ENCODE measurements at regions not wholly inside any gene's neighbourhood (a gene's known extent, or its start where the extent isn't known, plus 50 kb on each side); places are given as distances from the start of the nearest gene placed in this dataset.

DNA sequence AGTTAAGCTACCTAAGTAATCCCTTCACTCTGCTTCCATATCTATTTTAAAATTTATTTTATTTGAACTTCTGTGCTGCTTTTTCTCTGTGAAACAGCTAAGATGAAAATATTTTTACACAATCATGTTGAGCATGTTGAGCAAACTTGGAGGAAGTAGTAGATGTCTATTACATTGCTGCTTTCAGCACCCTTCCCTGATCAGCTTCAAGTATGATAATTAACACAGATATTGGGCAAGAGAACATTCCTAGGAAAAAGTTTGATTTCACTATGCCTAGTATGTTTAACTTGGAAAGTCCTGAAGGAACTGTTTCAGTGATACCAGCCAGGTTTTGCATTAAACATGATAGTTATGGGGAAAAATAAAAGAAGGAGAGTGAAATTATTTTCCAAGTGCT lies 283.6 kb downstream of the ELAVL2 start:
- TF ChIP-seq, protein P1, sequence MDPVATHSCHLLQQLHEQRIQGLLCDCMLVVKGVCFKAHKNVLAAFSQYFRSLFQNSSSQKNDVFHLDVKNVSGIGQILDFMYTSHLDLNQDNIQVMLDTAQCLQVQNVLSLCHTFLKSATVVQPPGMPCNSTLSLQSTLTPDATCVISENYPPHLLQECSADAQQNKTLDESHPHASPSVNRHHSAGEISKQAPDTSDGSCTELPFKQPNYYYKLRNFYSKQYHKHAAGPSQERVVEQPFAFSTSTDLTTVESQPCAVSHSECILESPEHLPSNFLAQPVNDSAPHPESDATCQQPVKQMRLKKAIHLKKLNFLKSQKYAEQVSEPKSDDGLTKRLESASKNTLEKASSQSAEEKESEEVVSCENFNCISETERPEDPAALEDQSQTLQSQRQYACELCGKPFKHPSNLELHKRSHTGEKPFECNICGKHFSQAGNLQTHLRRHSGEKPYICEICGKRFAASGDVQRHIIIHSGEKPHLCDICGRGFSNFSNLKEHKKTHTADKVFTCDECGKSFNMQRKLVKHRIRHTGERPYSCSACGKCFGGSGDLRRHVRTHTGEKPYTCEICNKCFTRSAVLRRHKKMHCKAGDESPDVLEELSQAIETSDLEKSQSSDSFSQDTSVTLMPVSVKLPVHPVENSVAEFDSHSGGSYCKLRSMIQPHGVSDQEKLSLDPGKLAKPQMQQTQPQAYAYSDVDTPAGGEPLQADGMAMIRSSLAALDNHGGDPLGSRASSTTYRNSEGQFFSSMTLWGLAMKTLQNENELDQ (tag by site-specific recombination; IDR thresholded peaks at IDR 0.05; ENCODE audit: low read depth): no peak
- TF ChIP-seq, protein P2, sequence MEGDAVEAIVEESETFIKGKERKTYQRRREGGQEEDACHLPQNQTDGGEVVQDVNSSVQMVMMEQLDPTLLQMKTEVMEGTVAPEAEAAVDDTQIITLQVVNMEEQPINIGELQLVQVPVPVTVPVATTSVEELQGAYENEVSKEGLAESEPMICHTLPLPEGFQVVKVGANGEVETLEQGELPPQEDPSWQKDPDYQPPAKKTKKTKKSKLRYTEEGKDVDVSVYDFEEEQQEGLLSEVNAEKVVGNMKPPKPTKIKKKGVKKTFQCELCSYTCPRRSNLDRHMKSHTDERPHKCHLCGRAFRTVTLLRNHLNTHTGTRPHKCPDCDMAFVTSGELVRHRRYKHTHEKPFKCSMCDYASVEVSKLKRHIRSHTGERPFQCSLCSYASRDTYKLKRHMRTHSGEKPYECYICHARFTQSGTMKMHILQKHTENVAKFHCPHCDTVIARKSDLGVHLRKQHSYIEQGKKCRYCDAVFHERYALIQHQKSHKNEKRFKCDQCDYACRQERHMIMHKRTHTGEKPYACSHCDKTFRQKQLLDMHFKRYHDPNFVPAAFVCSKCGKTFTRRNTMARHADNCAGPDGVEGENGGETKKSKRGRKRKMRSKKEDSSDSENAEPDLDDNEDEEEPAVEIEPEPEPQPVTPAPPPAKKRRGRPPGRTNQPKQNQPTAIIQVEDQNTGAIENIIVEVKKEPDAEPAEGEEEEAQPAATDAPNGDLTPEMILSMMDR (tag by site-specific recombination; IDR thresholded peaks at IDR 0.05): no peak
- TF ChIP-seq, protein P3, sequence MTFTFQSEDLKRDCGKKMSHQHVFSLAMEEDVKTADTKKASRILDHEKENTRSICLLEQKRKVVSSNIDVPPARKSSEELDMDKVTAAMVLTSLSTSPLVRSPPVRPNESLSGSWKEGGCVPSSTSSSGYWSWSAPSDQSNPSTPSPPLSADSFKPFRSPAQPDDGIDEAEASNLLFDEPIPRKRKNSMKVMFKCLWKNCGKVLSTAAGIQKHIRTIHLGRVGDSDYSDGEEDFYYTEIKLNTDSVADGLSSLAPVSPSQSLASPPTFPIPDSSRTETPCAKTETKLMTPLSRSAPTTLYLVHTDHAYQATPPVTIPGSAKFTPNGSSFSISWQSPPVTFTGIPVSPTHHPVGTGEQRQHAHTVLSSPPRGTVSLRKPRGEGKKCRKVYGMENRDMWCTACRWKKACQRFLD (tag by site-specific recombination; IDR thresholded peaks at IDR 0.05): no peak
- TF ChIP-seq, protein P4, sequence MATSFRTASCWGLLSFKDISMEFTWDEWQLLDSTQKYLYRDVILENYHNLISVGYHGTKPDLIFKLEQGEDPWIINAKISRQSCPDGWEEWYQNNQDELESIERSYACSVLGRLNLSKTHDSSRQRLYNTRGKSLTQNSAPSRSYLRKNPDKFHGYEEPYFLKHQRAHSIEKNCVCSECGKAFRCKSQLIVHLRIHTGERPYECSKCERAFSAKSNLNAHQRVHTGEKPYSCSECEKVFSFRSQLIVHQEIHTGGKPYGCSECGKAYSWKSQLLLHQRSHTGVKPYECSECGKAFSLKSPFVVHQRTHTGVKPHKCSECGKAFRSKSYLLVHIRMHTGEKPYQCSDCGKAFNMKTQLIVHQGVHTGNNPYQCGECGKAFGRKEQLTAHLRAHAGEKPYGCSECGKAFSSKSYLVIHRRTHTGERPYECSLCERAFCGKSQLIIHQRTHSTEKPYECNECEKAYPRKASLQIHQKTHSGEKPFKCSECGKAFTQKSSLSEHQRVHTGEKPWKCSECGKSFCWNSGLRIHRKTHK (tag by site-specific recombination; IDR thresholded peaks at IDR 0.05): no peak
- TF ChIP-seq ZNF768 (tag by site-specific recombination; IDR thresholded peaks at IDR 0.05): no peak
- TF ChIP-seq SALL2 (tag by site-specific recombination; IDR thresholded peaks at IDR 0.05; ENCODE audit: borderline replicate concordance): no peak
- TF ChIP-seq ZBTB20 (tag by site-specific recombination; IDR thresholded peaks at IDR 0.05): no peak
- TF ChIP-seq SETDB1 (IDR thresholded peaks at IDR 0.05; ENCODE audit: insufficient read length, low read length): no peak
- no peak for TF ChIP-seq ZNF138 (tag by site-specific recombination; IDR thresholded peaks at IDR 0.05; ENCODE audit: borderline replicate concordance)
- TF ChIP-seq ZNF133 (tag by site-specific recombination; IDR thresholded peaks at IDR 0.05): no peak
